H1 (cell line): ENCODE measurements at regions not wholly inside any gene's neighbourhood (a gene's known extent, or its start where the extent isn't known, plus 50 kb on each side); places are given as distances from the start of the nearest gene placed in this dataset.

Experiments used
- CTCF ChIA-PET: fragments of 300-600 bp; sonication (Branson Sonifier 250); formaldehyde crosslinking; loops from one replicate; lab custom pipeline; 2021; ENCODE audit not compliant: partially characterized antibody; lab: Charles Lee
- POLR2A ChIA-PET: fragments of 300-600 bp; sonication (Branson Sonifier 250); formaldehyde crosslinking; loops from one replicate; lab custom pipeline; 2021; ENCODE audit warnings: inconsistent platforms; ENCODE audit not compliant: partially characterized antibody; lab: Charles Lee
- DNase-seq, 2 experiments: peaks; one replicate each; pipeline versions ENCODE4 v3.0.0 to v3.0.0-alpha.2; 2010 to 2022; ENCODE audit warnings: low spot score in 2 of 2, low read depth in 1 of 2, mixed read lengths in 1 of 2
- FAIRE-seq: peaks from 2 replicates; lab custom pipeline; 2011; peaks lifted over from hg19 to GRCh38; lab: Jason Lieb, UNC
- H2AFZ ChIP-seq: 2 replicates; pipeline ENCODE4 v1.8.1; 2012; ENCODE audit warnings: low read length, inconsistent platforms
- H2AK5ac ChIP-seq: 2 replicates; pipeline ENCODE4 v1.6.1; 2013; ENCODE audit warnings: low read depth, low read length
- H2BK120ac ChIP-seq: replicated peaks from 2 replicates; pipeline ENCODE3; 2013; ENCODE audit warnings: low read depth, low read length, inconsistent platforms
- H2BK12ac ChIP-seq: 2 replicates; pipeline ENCODE4 v1.6.1; 2013; ENCODE audit warnings: low read depth, low read length
- H2BK15ac ChIP-seq: 2 replicates; pipeline ENCODE4 v1.6.1; 2013; ENCODE audit warnings: low read length
- H2BK20ac ChIP-seq: 2 replicates; pipeline ENCODE4 v1.6.1; 2013; ENCODE audit warnings: low read length
- H2BK5ac ChIP-seq: 2 replicates; pipeline ENCODE4 v1.6.1; 2013; ENCODE audit warnings: low read depth, low read length
- H3K14ac ChIP-seq: 2 replicates; pipeline ENCODE4 v1.6.1; 2013; ENCODE audit warnings: inconsistent platforms; ENCODE audit not compliant: insufficient read length
- H3K18ac ChIP-seq: 2 replicates; pipeline ENCODE4 v1.6.1; 2013; ENCODE audit warnings: low read length; ENCODE audit errors: extremely low read depth
- H3K23ac ChIP-seq: 2 replicates; pipeline ENCODE4 v1.6.1; 2013; ENCODE audit warnings: inconsistent platforms; ENCODE audit not compliant: insufficient read length
- H3K23me2 ChIP-seq: 2 replicates; pipeline ENCODE4 v1.6.1; 2013; ENCODE audit warnings: low read depth, low read length
- H3K27ac ChIP-seq: 2 replicates; pipeline ENCODE4 v1.6.1; 2011; ENCODE audit warnings: low read depth, low read length, inconsistent platforms
- H3K27me3 ChIP-seq, 4 experiments: replicated peaks in 1 of 4; 1 replicate in 1 of 4; 2 replicates in 3 of 4; pipeline versions ENCODE4 v1.6.1 to v1.8.1; 2011 to 2013; ENCODE audit warnings: low read length in 3 of 4, mild to moderate bottlenecking in 3 of 4, inconsistent platforms in 2 of 4, mixed read lengths in 2 of 4, moderate library complexity in 1 of 4; ENCODE audit not compliant: control insufficient read depth in 3 of 4, insufficient read depth in 3 of 4; ENCODE audit errors: extremely low read depth in 1 of 4
- H3K36me3 ChIP-seq, 4 experiments: 2 replicates each; pipeline versions ENCODE4 v1.6.1 to v1.8.1; 2011 to 2013; ENCODE audit warnings: mild to moderate bottlenecking in 4 of 4, low read length in 3 of 4, moderate library complexity in 2 of 4, control low read depth in 1 of 4, inconsistent platforms in 1 of 4; ENCODE audit not compliant: insufficient read depth in 4 of 4, control insufficient read depth in 2 of 4
- H3K4ac ChIP-seq: replicated peaks from 2 replicates; pipeline ENCODE3; 2013; ENCODE audit warnings: low read length, low read depth, mixed read lengths, inconsistent platforms; ENCODE audit not compliant: insufficient read length
- H3K4me1 ChIP-seq, 4 experiments: replicated peaks in 1 of 4; 1 replicate in 1 of 4; 2 replicates in 3 of 4; pipeline versions ENCODE4 v1.6.1 to v1.8.1; 2011 to 2013; ENCODE audit warnings: low read length in 3 of 4, inconsistent platforms in 2 of 4, mixed read lengths in 1 of 4; ENCODE audit not compliant: insufficient read depth in 4 of 4, control insufficient read depth in 3 of 4
- H3K4me2 ChIP-seq, 2 experiments: 2 replicates each; pipeline versions ENCODE4 v1.6.1 to v1.8.1; 2011 to 2013; ENCODE audit warnings: low read depth in 2 of 2, low read length in 2 of 2, control low read depth in 1 of 2, inconsistent platforms in 1 of 2, mild to moderate bottlenecking in 1 of 2; ENCODE audit not compliant: insufficient read depth in 1 of 2
- H3K4me3 ChIP-seq, 4 experiments: fragments of 200-600, 300-600 bp in 1 of 4; sonication (generic), shearing (Covaris generic), sonication (Bioruptor Twin) in 1 of 4; 2 replicates each; pipeline versions ENCODE4 v1.5.1 to v1.8.1; 2011 to 2016; ENCODE audit warnings: low read length in 4 of 4, low read depth in 3 of 4, control low read depth in 2 of 4, inconsistent platforms in 2 of 4, mild to moderate bottlenecking in 2 of 4, mixed read lengths in 1 of 4, moderate library complexity in 1 of 4; ENCODE audit not compliant: insufficient read depth in 2 of 4; ENCODE audit errors: extremely low read depth in 1 of 4
- H3K56ac ChIP-seq: replicated peaks from 2 replicates; pipeline ENCODE3; 2013; ENCODE audit warnings: low read depth, mild to moderate bottlenecking, mixed read lengths, low read length, inconsistent platforms; ENCODE audit not compliant: insufficient read length
- H3K79me1 ChIP-seq: 2 replicates; pipeline ENCODE4 v1.6.1; 2013; ENCODE audit warnings: low read depth, low read length, control low read depth
- H3K79me2 ChIP-seq, 2 experiments: 2 replicates each; pipeline versions ENCODE4 v1.6.1 to v1.8.1; 2012 to 2013; ENCODE audit warnings: low read length in 2 of 2, mild to moderate bottlenecking in 2 of 2, inconsistent platforms in 1 of 2; ENCODE audit not compliant: insufficient read depth in 2 of 2, control insufficient read depth in 1 of 2
- H3K9ac ChIP-seq, 4 experiments: replicated peaks in 1 of 4; 1 replicate in 1 of 4; 2 replicates in 3 of 4; pipeline versions ENCODE4 v1.6.1 to v1.8.1; 2011 to 2013; ENCODE audit warnings: low read depth in 3 of 4, low read length in 3 of 4, control low read depth in 2 of 4, mild to moderate bottlenecking in 2 of 4, moderate library complexity in 2 of 4, inconsistent platforms in 1 of 4; ENCODE audit errors: extremely low read depth in 1 of 4
- H3K9me3 ChIP-seq, 2 experiments: 2 replicates each; pipeline versions ENCODE4 v1.6.1 to v1.8.1; 2012 to 2013; ENCODE audit warnings: mild to moderate bottlenecking in 2 of 2, moderate library complexity in 2 of 2, control low read depth in 1 of 2, inconsistent platforms in 1 of 2, low read depth in 1 of 2, low read length in 1 of 2, mixed read lengths in 1 of 2; ENCODE audit not compliant: insufficient read depth in 2 of 2
- H4K20me1 ChIP-seq, 2 experiments: replicated peaks in 1 of 2; 2 replicates each; pipeline versions ENCODE3 to v1.8.1; 2011 to 2013; ENCODE audit warnings: inconsistent platforms in 2 of 2, low read length in 2 of 2, mild to moderate bottlenecking in 1 of 2; ENCODE audit not compliant: insufficient read depth in 2 of 2, control insufficient read depth in 1 of 2
- H4K5ac ChIP-seq: 2 replicates; pipeline ENCODE4 v1.6.1; 2013; ENCODE audit warnings: low read length, low read depth, mixed read lengths, inconsistent platforms; ENCODE audit not compliant: insufficient read length
- H4K8ac ChIP-seq: 2 replicates; pipeline ENCODE4 v1.8.0; 2013; ENCODE audit warnings: mild to moderate bottlenecking, moderate library complexity, low read length, inconsistent platforms; ENCODE audit not compliant: insufficient read depth; ENCODE audit errors: extremely low read depth
- H4K91ac ChIP-seq: replicated peaks from 2 replicates; pipeline ENCODE3; 2013; ENCODE audit warnings: low read length, mixed read lengths, inconsistent platforms; ENCODE audit not compliant: insufficient read length
- ASH2L ChIP-seq: fragments of 200-600, 300-600 bp; sonication (generic); IDR thresholded peaks from one replicate; pipeline ENCODE4 v1.7.1; 2017; ENCODE audit warnings: low read length
- BCL11A ChIP-seq, 2 experiments: IDR thresholded peaks; one replicate each; pipeline ENCODE4 v1.6.1; 2011; ENCODE audit warnings: low read depth in 2 of 2, low read length in 2 of 2, mild to moderate bottlenecking in 2 of 2
- CBX5 ChIP-seq: fragments of 300-800, 300-1000 bp; sonication (generic); IDR thresholded peaks from 2 replicates; pipeline ENCODE4 v1.7.1; 2016; ENCODE audit warnings: antibody characterized with exemption, low read length, low read depth
- CTBP2 ChIP-seq: IDR thresholded peaks from 2 replicates; pipeline ENCODE4 v1.7.0; 2011; ENCODE audit warnings: borderline replicate concordance, mild to moderate bottlenecking, moderate library complexity, mixed read lengths, low read length; ENCODE audit not compliant: insufficient read depth, insufficient read length
- HDAC6 ChIP-seq: IDR thresholded peaks from one replicate; pipeline ENCODE4 v1.7.1; 2012; ENCODE audit warnings: low read depth, mild to moderate bottlenecking, inconsistent platforms, low read length, moderate library complexity
- PHF8 ChIP-seq: fragments of 200-600 bp; sonication (generic); conservative IDR thresholded peaks from 2 replicates; pipeline ENCODE4 v1.7.1; 2012; ENCODE audit warnings: low read depth, mild to moderate bottlenecking, inconsistent platforms, low read length, moderate library complexity
- POLR2A ChIP-seq, 2 experiments: IDR thresholded peaks; 1 replicate in 1 of 2; 2 replicates in 1 of 2; pipeline ENCODE4 v1.6.1; 2011; ENCODE audit warnings: low read depth in 2 of 2, low read length in 2 of 2, mild to moderate bottlenecking in 2 of 2; ENCODE audit errors: control extremely low read depth in 1 of 2
- RBBP5 ChIP-seq: IDR thresholded peaks from 2 replicates; pipeline ENCODE4 v1.7.1; 2012; ENCODE audit warnings: low read depth, mild to moderate bottlenecking, inconsistent platforms, low read length, moderate library complexity, borderline replicate concordance
- RFX5 ChIP-seq: IDR thresholded peaks from 2 replicates; pipeline ENCODE4 v1.6.1; 2011; ENCODE audit warnings: low read depth, low read length, improper control_type of control experiment, borderline replicate concordance
- RXRA ChIP-seq: IDR thresholded peaks from 2 replicates; pipeline ENCODE4 v1.6.1; 2011; ENCODE audit warnings: low read depth, mild to moderate bottlenecking, low read length, moderate library complexity; ENCODE audit not compliant: insufficient read depth
- SUZ12 ChIP-seq: fragments of 200-600 bp; sonication (generic); IDR thresholded peaks from 2 replicates; pipeline ENCODE4 v1.6.1; 2012; ENCODE audit warnings: mild to moderate bottlenecking, inconsistent platforms, low read length, moderate library complexity, mixed read lengths
- TBP ChIP-seq: IDR thresholded peaks from 2 replicates; pipeline ENCODE4 v1.6.1; 2011; ENCODE audit warnings: low read depth, low read length, improper control_type of control experiment
- TCF12 ChIP-seq: IDR thresholded peaks from 2 replicates; pipeline ENCODE4 v1.6.1; 2011; ENCODE audit warnings: low read depth, mild to moderate bottlenecking, low read length
- WGBS, 2 experiments: shearing (Covaris generic) in 1 of 2; methylation state at CpG; one replicate each; pipeline versions ENCODE4 v1.1.6 to v1.1.7; 2013 to 2015; ENCODE audit warnings: low lambda C conversion rate in 2 of 2, mixed read lengths in 2 of 2, inconsistent platforms in 1 of 2, low coverage in 1 of 2, missing lambda C conversion rate in 1 of 2; ENCODE audit not compliant: insufficient replicate concordance in 2 of 2, insufficient coverage in 1 of 2, insufficient read length in 1 of 2; ENCODE audit errors: extremely low coverage in 1 of 2, missing lambda C conversion rate in 1 of 2; 5-methylcytosine and 5-hydroxymethylcytosine counted together

DNA sequence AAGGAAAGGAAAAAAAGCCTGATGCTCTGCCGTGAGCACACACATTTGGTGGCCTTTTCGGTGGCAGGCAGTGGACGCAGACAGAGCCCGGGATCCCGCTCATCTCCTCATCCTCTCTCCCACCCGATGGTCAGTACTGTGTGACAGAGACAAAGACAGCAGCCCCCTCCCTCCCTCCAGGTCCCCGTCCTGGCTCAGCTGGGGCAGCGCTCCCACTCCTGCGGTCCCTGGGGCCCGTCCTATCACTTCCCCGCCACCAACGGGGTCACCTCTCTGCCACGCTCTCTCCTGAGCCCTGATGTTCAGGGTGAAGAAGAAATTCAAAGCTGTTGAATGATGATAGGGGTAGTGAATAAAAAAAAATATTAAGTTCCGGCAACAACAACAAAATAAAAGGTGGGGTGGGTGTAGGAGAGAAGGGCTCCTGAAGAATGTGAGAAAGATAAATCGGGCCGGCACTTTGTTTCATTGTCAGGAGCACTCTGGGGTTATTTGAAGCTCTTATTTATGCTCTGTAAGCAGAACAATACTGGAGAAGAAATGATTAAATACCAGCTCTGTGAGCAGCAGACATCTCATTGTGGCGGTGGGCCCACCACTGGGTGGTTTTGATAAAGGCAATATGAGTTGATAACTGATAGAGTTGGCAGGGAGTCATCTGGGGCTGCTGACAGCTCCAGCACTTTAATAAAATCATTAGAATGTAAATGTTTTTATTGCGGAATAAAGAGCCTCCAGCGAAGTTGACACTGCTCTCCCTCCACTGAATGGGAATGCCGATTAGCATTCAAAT is 417.7 kb downstream of the IRX1 start:
- no peak overlapping the region for H3K4me2 ChIP-seq
- H2BK120ac ChIP-seq = no peak overlapping the region
- no peak overlapping the region for H2AK5ac ChIP-seq
- H3K56ac ChIP-seq = no peak overlapping the region
- no peaks in the 10 kb centered on the region; the same call in 1 of the 2 replicates for H3K23me2 ChIP-seq
- ChIA-PET POLR2A (interaction anchor here (0.6 kb wide), 1 partner anchor 536 kb away, joined by 3 read pairs; no protein-coding TSS in a partner anchor), CTCF (interaction anchor here (0.9 kb wide), 1 partner anchor 15 kb away, joined by 4 read pairs; no protein-coding TSS in a partner anchor)
- no peak overlapping the region for H3K9ac ChIP-seq
- no peak overlapping the region for H2BK12ac ChIP-seq
- WGBS, 2 experiments = 86% methylated on average over 20 of the region's 20 CpGs; no CpG with 5 or more reads in 1 of the 2 experiments
- no peak overlapping the region for H4K91ac ChIP-seq
- H3K4me3 ChIP-seq = no peak overlapping the region
- H2BK20ac ChIP-seq = no peak overlapping the region
- no peaks in the 10 kb centered on the region for H3K27me3 ChIP-seq
- H3K14ac ChIP-seq = no peak overlapping the region
- no peak overlapping the region for H2AFZ ChIP-seq
- H3K79me1 ChIP-seq = no peaks in the 10 kb centered on the region
- no peak overlapping the region for H4K8ac ChIP-seq
- no peaks in the 10 kb centered on the region for H4K20me1 ChIP-seq
- H2BK15ac ChIP-seq = no peak overlapping the region
- no peak overlapping the region for H3K18ac ChIP-seq
- no peak overlapping the region for H4K5ac ChIP-seq
- no peak overlapping the region for H3K23ac ChIP-seq
- H3K9me3 ChIP-seq = no peaks in the 10 kb centered on the region
- no peak overlapping the region for H3K4ac ChIP-seq
- DNase-seq (no peak), FAIRE-seq (no peak)
- peaks cover 0 to 2% (median 0%) of the 10 kb centered on the region in 4 experiments; a peak in 1 of 7 replicates for H3K4me1 ChIP-seq
- H3K27ac ChIP-seq = no peak overlapping the region
- H3K79me2 ChIP-seq = no peaks in the 10 kb centered on the region
- no peak overlapping the region for H2BK5ac ChIP-seq
- no peaks in the 10 kb centered on the region for H3K36me3 ChIP-seq
- TF ChIP-seq RFX5 (no peak), TCF12 (no peak), CTBP2 (no peak), CBX5 (no peak), POLR2A (IDR thresholded peaks at IDR 0.05; ENCODE audit: control extremely low read depth in 1 of 2, low read depth in 2 of 2, low read length in 2 of 2) (no peak), RBBP5 (no peak), PHF8 (no peak), BCL11A (IDR thresholded peaks at IDR 0.05; ENCODE audit: low read depth in 2 of 2, low read length in 2 of 2) (no peak), ASH2L (no peak), TBP (no peak), SUZ12 (no peak), HDAC6 (no peak), RXRA (no peak)
